ENCODE measurements at regions not wholly inside any gene's neighbourhood (a gene's known extent, or its start where the extent isn't known, plus 50 kb on each side); places are given as distances from the start of the nearest gene placed in this dataset.

- DNase-seq: no peak
Observed at GRCh38 chr13:91187522-91187921, 160.0 kb upstream of the MIR17HG start.

GRCh38 chr13:91189506-91189905 is 158.0 kb upstream of the MIR17HG start:
- DNase-seq: no peak

- DNase-seq: no peak
Observed at GRCh38 chr13:91193358-91193757, 154.1 kb upstream of the MIR17HG start.

- no peak for DNase-seq
Observed at GRCh38 chr13:91195789-91196188, 151.7 kb upstream of the MIR17HG start.

- DNase-seq: no peak
Observed at GRCh38 chr13:91196958-91197357, 150.5 kb upstream of the MIR17HG start.

- no peak for DNase-seq
Observed at GRCh38 chr13:91199866-91200265, 147.6 kb upstream of the MIR17HG start.

GRCh38 chr13:91200486-91200885 is 147.0 kb upstream of the MIR17HG start:
- no peak for DNase-seq

- no peak for DNase-seq
Observed at GRCh38 chr13:91203430-91203829, 144.1 kb upstream of the MIR17HG start.

GRCh38 chr13:91207261-91207660 is 140.2 kb upstream of the MIR17HG start:
- DNase-seq: no peak

GRCh38 chr13:91211510-91211909 is 136.0 kb upstream of the MIR17HG start:
- DNase-seq: no peak

GRCh38 chr13:91212231-91212630 is 135.3 kb upstream of the MIR17HG start:
- DNase-seq: no peak

- no peak for DNase-seq
Observed at GRCh38 chr13:91214031-91214430, 133.5 kb upstream of the MIR17HG start.

- DNase-seq: no peak
Observed at GRCh38 chr13:91216928-91217700, 130.4 kb upstream of the MIR17HG start.

GRCh38 chr13:91219201-91219600 is 128.3 kb upstream of the MIR17HG start:
- DNase-seq: no peak

- DNase-seq: no peak
Observed at GRCh38 chr13:91220872-91221271, 126.6 kb upstream of the MIR17HG start.

- no peak for DNase-seq
Observed at GRCh38 chr13:91228108-91228507, 119.4 kb upstream of the MIR17HG start.

- DNase-seq: no peak
Observed at GRCh38 chr13:91228940-91229339, 118.5 kb upstream of the MIR17HG start.

- no peak for DNase-seq
Observed at GRCh38 chr13:91232716-91233115, 114.8 kb upstream of the MIR17HG start.

- DNase-seq: no peak
Observed at GRCh38 chr13:91233291-91233690, 114.2 kb upstream of the MIR17HG start.

- DNase-seq: no peak
Observed at GRCh38 chr13:91236182-91236581, 111.3 kb upstream of the MIR17HG start.

GRCh38 chr13:91236921-91237320 is 110.6 kb upstream of the MIR17HG start:
- no peak for DNase-seq

- DNase-seq: no peak
Observed at GRCh38 chr13:91238036-91238435, 109.5 kb upstream of the MIR17HG start.

- DNase-seq: no peak
Observed at GRCh38 chr13:91240341-91240740, 107.1 kb upstream of the MIR17HG start.

- DNase-seq: no peak
Observed at GRCh38 chr13:91241221-91241933, 106.1 kb upstream of the MIR17HG start.

GRCh38 chr13:91242652-91243051 is 104.8 kb upstream of the MIR17HG start:
- DNase-seq: no peak
